ENCODE measurements at regions not wholly inside any gene's neighbourhood (a gene's known extent, or its start where the extent isn't known, plus 50 kb on each side); places are given as distances from the start of the nearest gene placed in this dataset.

DNA sequence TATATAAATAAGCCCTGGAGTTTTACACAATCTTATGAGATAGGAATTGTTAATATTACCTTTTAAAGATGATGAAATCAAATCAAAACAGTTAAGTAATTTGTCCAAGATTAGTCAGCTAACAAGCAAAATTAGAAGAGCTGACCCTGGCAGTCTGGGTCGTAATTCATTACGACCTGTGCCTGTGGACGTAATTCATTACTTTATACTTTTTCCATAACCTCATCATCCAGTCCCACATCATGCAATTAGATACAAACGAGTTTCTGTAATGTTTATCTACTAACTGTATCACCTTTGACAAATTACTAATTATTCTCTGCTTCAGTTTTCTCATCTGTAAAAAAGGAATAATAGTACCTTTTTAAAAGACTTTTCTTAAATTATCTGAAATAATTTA is 665.9 kb downstream of the ZBBX start:
- no peak overlapping the region for H3K4me3 ChIP-seq (ENCODE audit: low read length in 3 of 3)
- no peak overlapping the region for H3K27ac ChIP-seq (ENCODE audit: low read depth in 2 of 2, low read length in 2 of 2)
- intact Hi-C loops (cut with DNase I) = no loop called here
- no peaks in the 10 kb centered on the region for H3K27me3 ChIP-seq (ENCODE audit: control insufficient read depth, insufficient read depth, low read length)
- no peak overlapping the region for H3K9ac ChIP-seq (ENCODE audit: low read length in 3 of 3)
- no peaks in the 10 kb centered on the region for H3K36me3 ChIP-seq (ENCODE audit: control insufficient read depth in 2 of 3, insufficient read depth in 3 of 3, low read length in 3 of 3)
- no peak for DNase-seq
- peak; percentile 64 for FAIRE-seq
- H3K9me3 ChIP-seq (ENCODE audit: control insufficient read depth in 2 of 3, insufficient read depth in 1 of 3, low read length in 3 of 3) = no peaks in the 10 kb centered on the region
- H3K4me1 ChIP-seq (ENCODE audit: control insufficient read depth in 2 of 3, insufficient read depth in 2 of 3, low read depth in 1 of 3, low read length in 3 of 3) = no peaks in the 10 kb centered on the region
- no peak for TF ChIP-seq CTCF (IDR thresholded peaks at IDR 0.05; ENCODE audit: borderline replicate concordance, extremely low read depth, insufficient read depth)

DNA sequence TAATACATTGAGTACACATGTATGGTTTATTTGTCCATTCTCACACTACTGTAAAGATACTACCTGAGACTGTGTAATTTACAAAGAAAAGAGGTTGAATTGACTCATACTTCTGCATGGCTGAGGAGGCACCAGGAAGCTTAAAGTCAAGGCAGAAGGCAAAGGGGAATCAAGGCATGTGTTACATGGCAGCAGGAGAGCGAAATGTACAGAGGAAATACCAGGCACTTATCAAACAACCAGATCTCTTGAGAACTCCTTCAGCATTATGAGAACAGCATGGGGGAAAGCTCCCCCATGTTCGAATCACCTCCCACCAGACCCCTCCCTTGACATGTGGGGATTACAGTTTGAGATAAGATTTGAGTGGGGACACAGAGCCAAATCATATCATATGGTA is 666.3 kb downstream of the ZBBX start:
- H3K9me3 ChIP-seq (ENCODE audit: control insufficient read depth in 2 of 3, insufficient read depth in 1 of 3, low read length in 3 of 3) = no peaks in the 10 kb centered on the region
- H3K27me3 ChIP-seq (ENCODE audit: control insufficient read depth, insufficient read depth, low read length) = no peaks in the 10 kb centered on the region
- no peak for TF ChIP-seq CTCF (IDR thresholded peaks at IDR 0.05; ENCODE audit: borderline replicate concordance, extremely low read depth, insufficient read depth)
- no peak for DNase-seq
- H3K9ac ChIP-seq (ENCODE audit: low read length in 3 of 3) = no peak overlapping the region
- no peak overlapping the region for H3K27ac ChIP-seq (ENCODE audit: low read depth in 2 of 2, low read length in 2 of 2)
- H3K36me3 ChIP-seq (ENCODE audit: control insufficient read depth in 2 of 3, insufficient read depth in 3 of 3, low read length in 3 of 3) = no peaks in the 10 kb centered on the region
- FAIRE-seq = no peak
- H3K4me3 ChIP-seq (ENCODE audit: low read length in 3 of 3) = no peak overlapping the region
- H3K4me1 ChIP-seq (ENCODE audit: control insufficient read depth in 2 of 3, insufficient read depth in 2 of 3, low read depth in 1 of 3, low read length in 3 of 3) = no peaks in the 10 kb centered on the region
- intact Hi-C loops (cut with DNase I) = no loop called here

DNA sequence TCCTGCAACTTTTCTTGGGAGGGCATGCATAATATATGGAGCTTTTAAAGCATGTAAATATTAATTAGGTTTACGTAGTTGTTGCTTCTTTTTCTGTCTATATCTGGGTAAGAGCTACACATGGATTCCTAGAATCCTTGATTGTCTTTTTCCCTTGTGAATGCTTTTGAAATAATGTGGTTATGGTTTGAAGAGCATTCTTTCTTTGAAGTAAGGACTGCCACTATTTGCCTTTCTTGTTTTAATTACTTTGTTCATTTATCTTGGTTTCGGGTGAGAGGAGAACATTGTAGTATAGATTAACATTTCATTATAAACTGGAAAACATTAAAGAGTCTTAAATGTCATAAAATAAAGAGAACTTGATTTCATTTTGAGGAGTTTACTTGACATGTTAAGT is 674.0 kb downstream of the ZBBX start:
- no peaks in the 10 kb centered on the region for H3K36me3 ChIP-seq (ENCODE audit: control insufficient read depth in 2 of 3, insufficient read depth in 3 of 3, low read length in 3 of 3)
- no peak for TF ChIP-seq CTCF (IDR thresholded peaks at IDR 0.05; ENCODE audit: borderline replicate concordance, extremely low read depth, insufficient read depth)
- no peak overlapping the region for H3K27ac ChIP-seq (ENCODE audit: low read depth in 2 of 2, low read length in 2 of 2)
- H3K27me3 ChIP-seq (ENCODE audit: control insufficient read depth, insufficient read depth, low read length) = no peaks in the 10 kb centered on the region
- H3K4me1 ChIP-seq (ENCODE audit: control insufficient read depth in 2 of 3, insufficient read depth in 2 of 3, low read depth in 1 of 3, low read length in 3 of 3) = no peaks in the 10 kb centered on the region
- peak in 2 of 5 donors; percentile 2 to 3 for DNase-seq
- no peak overlapping the region for H3K4me3 ChIP-seq (ENCODE audit: low read length in 3 of 3)
- no peaks in the 10 kb centered on the region for H3K9me3 ChIP-seq (ENCODE audit: control insufficient read depth in 2 of 3, insufficient read depth in 1 of 3, low read length in 3 of 3)
- no peak overlapping the region for H3K9ac ChIP-seq (ENCODE audit: low read length in 3 of 3)
- intact Hi-C loops (cut with DNase I) = no loop called here
- FAIRE-seq = no peak

DNA sequence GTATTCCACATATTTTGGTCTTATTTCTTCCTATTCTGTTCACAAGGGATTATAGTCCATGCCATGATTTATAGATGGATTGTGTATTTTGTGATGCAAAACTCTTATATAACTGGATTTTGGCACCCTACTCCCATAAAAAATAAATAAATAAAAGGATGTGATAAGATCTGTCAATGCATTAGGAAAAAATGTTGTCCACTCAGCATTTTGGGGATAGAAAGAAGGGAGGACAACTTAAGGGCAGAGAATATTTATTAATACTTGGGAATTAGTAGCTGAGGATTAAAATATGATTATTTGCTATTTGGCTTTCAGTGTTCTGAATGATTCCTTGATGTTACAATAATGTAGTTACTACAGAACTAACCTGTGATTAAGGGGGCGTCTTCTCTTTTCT is 682.6 kb downstream of the ZBBX start:
- intact Hi-C loops (cut with DNase I) = no loop called here
- FAIRE-seq (no peak), DNase-seq (no peak)
- Histone ChIP-seq H3K27ac (ENCODE audit: low read depth in 2 of 2, low read length in 2 of 2) (no peak overlapping the region), H3K9ac (ENCODE audit: low read length in 3 of 3) (no peak overlapping the region), H3K4me1 (ENCODE audit: control insufficient read depth in 2 of 3, insufficient read depth in 2 of 3, low read depth in 1 of 3, low read length in 3 of 3) (no peaks in the 10 kb centered on the region), H3K9me3 (ENCODE audit: control insufficient read depth in 2 of 3, insufficient read depth in 1 of 3, low read length in 3 of 3) (no peaks in the 10 kb centered on the region), H3K36me3 (ENCODE audit: control insufficient read depth in 2 of 3, insufficient read depth in 3 of 3, low read length in 3 of 3) (no peaks in the 10 kb centered on the region), H3K27me3 (ENCODE audit: control insufficient read depth, insufficient read depth, low read length) (no peaks in the 10 kb centered on the region), H3K4me3 (ENCODE audit: low read length in 3 of 3) (no peak overlapping the region)
- TF ChIP-seq CTCF (IDR thresholded peaks at IDR 0.05; ENCODE audit: borderline replicate concordance, extremely low read depth, insufficient read depth) = no peak
